D721Med (cell line): ENCODE measurements at regions not wholly inside any gene's neighbourhood (a gene's known extent, or its start where the extent isn't known, plus 50 kb on each side); places are given as distances from the start of the nearest gene placed in this dataset.
"Not testable (repeated sequence)": the region's sequence is repeated elsewhere in the genome, so short reads cannot be mapped to it uniquely, and the experiment has no call there.

Source experiments
- DNase-seq: peaks from one replicate; pipeline ENCODE4 v3.0.0; 2011; ENCODE audit warnings: low spot score; ENCODE audit not compliant: insufficient read length
- FAIRE-seq: peaks from 2 replicates; lab custom pipeline; 2011; peaks lifted over from hg19 to GRCh38; lab: Jason Lieb, UNC
- TF ChIP-seq, protein P1 (sequence below): IDR thresholded peaks from 2 replicates; pipeline ENCODE4 v1.5.1; 2012; ENCODE audit warnings: mild to moderate bottlenecking, control low read depth; ENCODE audit not compliant: insufficient read depth; ENCODE audit errors: missing control alignments

DNA sequence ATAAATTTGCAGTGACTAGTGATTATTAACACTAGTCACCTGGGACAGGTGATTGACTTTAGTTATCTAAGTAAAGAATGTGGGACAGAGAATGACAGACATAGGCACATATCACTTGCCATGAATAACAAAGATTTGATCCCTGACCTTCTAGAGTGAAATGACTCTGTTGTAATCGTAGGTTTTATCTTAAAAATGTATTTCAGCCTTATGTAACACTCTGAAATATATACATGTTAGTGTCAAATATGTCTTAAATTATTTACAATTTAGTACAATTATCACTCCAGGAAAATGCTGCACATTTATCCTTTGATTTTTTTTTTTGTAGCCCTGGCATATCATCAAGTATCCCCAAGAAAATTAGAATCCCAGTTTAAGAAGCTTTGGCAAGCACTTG is 186.4 kb upstream of the PTGFR start:
- TF ChIP-seq, protein P1, sequence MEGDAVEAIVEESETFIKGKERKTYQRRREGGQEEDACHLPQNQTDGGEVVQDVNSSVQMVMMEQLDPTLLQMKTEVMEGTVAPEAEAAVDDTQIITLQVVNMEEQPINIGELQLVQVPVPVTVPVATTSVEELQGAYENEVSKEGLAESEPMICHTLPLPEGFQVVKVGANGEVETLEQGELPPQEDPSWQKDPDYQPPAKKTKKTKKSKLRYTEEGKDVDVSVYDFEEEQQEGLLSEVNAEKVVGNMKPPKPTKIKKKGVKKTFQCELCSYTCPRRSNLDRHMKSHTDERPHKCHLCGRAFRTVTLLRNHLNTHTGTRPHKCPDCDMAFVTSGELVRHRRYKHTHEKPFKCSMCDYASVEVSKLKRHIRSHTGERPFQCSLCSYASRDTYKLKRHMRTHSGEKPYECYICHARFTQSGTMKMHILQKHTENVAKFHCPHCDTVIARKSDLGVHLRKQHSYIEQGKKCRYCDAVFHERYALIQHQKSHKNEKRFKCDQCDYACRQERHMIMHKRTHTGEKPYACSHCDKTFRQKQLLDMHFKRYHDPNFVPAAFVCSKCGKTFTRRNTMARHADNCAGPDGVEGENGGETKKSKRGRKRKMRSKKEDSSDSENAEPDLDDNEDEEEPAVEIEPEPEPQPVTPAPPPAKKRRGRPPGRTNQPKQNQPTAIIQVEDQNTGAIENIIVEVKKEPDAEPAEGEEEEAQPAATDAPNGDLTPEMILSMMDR: no peak
- FAIRE-seq (no peak), DNase-seq (no peak)

DNA sequence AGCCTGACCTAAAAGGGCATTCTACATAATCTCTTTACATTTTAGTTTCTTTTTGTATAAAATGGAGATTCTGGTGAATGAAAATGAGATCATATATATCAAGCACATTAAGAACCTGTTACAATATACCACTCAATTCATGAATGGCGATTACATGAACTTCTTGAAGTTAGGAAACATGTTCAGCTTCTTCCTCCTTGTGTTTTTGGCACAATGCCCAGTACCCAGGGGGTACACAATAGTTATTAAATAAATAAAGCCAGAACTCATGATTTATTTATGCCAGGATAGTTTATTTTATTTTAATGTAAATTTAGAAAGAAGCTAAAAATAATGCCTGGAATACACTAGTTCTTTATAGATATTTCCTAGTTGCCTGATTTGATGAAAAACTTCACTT is 186.0 kb upstream of the PTGFR start:
- no peak for FAIRE-seq
- no peak for DNase-seq
- TF ChIP-seq, protein P1: no peak

DNA sequence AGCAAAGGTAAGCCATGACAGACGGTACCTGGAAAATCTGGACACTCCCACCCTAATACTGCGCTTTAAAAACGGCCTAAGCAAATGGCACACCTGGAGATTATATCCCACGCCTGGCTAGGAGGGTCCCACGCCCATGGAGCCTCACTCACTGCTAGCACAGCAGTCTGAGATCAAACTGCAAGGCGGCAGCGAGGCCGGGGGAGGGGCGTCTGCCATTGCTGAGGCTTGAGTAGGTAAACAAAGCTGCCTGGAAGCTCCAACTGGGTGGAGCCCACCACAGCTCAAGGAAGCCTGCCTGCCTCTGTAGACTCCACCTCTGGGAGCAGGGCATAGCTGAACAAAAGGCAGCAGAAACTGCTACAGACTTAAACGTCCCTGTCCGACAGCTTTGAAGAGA is 180.5 kb upstream of the PTGFR start:
- not testable (repeated sequence) for DNase-seq, FAIRE-seq

DNA sequence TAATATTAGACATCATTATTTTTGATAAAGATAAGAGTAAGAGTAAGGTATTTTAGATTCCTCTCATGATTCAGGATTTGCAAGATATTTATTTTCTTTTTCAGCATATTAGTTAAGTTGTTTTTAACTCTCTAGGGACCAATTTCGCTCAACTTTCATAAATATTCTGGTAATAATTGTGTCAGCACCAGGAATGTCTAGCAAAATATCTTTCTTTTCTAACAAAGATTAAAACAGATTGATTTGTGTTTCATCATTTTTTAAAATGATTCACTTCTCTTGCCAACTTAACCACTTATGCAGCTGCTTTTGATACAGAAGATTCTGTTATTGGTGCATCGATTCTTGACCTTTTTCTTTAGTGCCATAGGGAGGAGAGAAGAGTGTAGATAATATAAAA is 172.8 kb upstream of the PTGFR start:
- FAIRE-seq: no peak
- DNase-seq: no peak
- TF ChIP-seq, protein P1: no peak

DNA sequence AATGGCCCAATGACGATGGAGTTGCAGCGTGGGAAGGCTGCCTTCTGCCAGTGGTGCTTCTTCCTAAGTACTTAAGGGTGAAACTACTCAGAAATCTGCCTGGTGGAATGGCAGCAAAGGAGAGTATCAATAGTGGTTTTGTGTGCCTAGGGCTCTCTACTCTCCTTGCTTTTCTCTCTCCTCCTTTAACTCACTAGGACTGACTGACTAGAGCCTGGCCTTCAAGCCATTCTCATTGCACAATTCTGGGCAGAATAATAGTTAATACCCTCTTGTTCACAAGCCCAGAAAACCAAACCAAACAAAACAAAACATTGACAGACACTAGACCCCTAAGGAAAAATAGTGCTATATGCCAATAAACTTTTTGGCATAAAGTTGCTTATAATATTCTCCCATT is 171.2 kb upstream of the PTGFR start:
- TF ChIP-seq, protein P1: no peak
- FAIRE-seq (no peak), DNase-seq (no peak)

DNA sequence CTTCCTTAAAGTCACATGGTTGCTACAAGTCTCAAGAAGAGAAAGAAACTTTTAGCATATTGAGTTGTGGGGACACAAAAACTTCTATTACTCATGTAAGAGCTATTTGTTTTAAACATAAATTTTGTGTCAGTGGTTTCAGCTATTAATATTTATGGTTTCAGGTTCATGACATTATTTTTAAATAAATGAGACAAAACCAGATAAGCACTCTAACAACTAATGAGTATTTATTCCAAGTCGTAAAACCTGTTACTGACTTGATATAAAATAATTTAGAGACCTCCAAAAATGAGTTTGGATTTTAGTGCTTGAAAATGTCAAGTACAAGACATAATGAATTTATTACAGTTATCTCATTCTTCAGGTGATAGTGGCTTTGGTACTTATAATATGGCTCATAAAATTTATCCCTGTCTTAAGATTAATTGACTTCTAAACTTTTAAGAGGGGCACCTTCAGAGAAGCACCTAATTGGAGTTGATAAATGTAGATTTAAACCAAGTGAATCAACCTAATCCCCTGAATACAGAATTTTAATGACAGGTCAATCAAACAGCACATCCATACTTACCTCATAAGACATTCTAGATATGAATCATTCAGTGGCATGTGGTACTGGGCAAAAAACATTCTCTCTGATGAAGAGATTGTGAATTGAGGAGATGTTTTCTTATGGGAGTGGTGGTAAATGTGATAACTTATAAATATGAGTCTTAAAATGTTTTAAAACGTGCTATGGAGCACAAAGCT is 167.7 kb upstream of the PTGFR start:
- DNase-seq: no peak
- TF ChIP-seq, protein P1: no peak
- FAIRE-seq: no peak

DNA sequence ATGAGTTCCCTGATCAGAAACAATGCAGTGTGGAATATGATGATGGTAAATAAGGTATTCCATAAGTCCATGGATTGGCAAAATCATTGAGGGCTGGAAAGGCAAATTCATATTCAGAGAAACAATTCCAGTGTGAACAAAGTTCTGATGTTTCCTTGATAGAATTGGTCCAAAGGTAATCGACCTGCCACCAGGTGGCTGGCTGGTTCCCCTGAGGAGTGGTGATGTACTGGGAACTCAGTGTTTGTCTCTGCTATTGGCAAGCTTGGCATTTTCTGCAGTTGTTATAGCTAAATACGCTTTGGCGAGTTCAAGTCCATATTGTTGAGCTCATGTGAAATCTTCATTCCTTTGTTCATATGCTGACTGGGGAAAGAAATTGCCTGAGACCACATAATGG is 165.5 kb upstream of the PTGFR start:
- TF ChIP-seq, protein P1: no peak
- DNase-seq (no peak), FAIRE-seq (no peak)
